ENCODE measurements at regions not wholly inside any gene's neighbourhood (a gene's known extent, or its start where the extent isn't known, plus 50 kb on each side); places are given as distances from the start of the nearest gene placed in this dataset.
A peak's percentile ranks its signal among the peaks of the same experiment; 100 is the strongest.
"Not testable (repeated sequence)": the region's sequence is repeated elsewhere in the genome, so short reads cannot be mapped to it uniquely, and the experiment has no call there.

- no peak for TF ChIP-seq CTCF (conservative IDR thresholded peaks at IDR 0.05; ENCODE audit: low read depth, low read length)
- H3K4me3 ChIP-seq (ENCODE audit: low read depth, low read length), result no peak overlapping the region
- DNase-seq (ENCODE audit: low read depth), result no peak
These were observed 76.4 kb upstream of the SLC4A7 start for GRCh38 chr3:27560484-27561056.

GRCh38 chr3:27559835-27560234, 75.7 kb upstream of the SLC4A7 start:
- H3K4me3 ChIP-seq (ENCODE audit: low read depth, low read length), result no peak overlapping the region
- DNase-seq (ENCODE audit: low read depth), result peak; percentile 53
- TF ChIP-seq CTCF (conservative IDR thresholded peaks at IDR 0.05; ENCODE audit: low read depth, low read length), result no peak

GRCh38 chr3:27559381-27559780, 75.2 kb upstream of the SLC4A7 start:
- no peak for DNase-seq (ENCODE audit: low read depth)
- no peak overlapping the region for H3K4me3 ChIP-seq (ENCODE audit: low read depth, low read length)
- no peak for TF ChIP-seq CTCF (conservative IDR thresholded peaks at IDR 0.05; ENCODE audit: low read depth, low read length)

GRCh38 chr3:27557411-27557810, 73.2 kb upstream of the SLC4A7 start:
- TF ChIP-seq CTCF (conservative IDR thresholded peaks at IDR 0.05; ENCODE audit: low read depth, low read length), result no peak
- no peak overlapping the region for H3K4me3 ChIP-seq (ENCODE audit: low read depth, low read length)

GRCh38 chr3:27556887-27557286, 72.7 kb upstream of the SLC4A7 start:
- no peak for TF ChIP-seq CTCF (conservative IDR thresholded peaks at IDR 0.05; ENCODE audit: low read depth, low read length)
- no peak overlapping the region for H3K4me3 ChIP-seq (ENCODE audit: low read depth, low read length)
- DNase-seq (ENCODE audit: low read depth), result peak; percentile 19

More at GRCh38 chr3:27557411-27557810, 73.2 kb upstream of the SLC4A7 start:
- DNase-seq (ENCODE audit: low read depth), result no peak

- TF ChIP-seq CTCF (conservative IDR thresholded peaks at IDR 0.05; ENCODE audit: low read depth, low read length), result no peak
- H3K4me3 ChIP-seq (ENCODE audit: low read depth, low read length), result no peak overlapping the region
- DNase-seq (ENCODE audit: low read depth), result no peak
These were observed 70.5 kb upstream of the SLC4A7 start for GRCh38 chr3:27554706-27555105.

- DNase-seq (ENCODE audit: low read depth), result peak; percentile 41
- no peak overlapping the region for H3K4me3 ChIP-seq (ENCODE audit: low read depth, low read length)
- no peak for TF ChIP-seq CTCF (conservative IDR thresholded peaks at IDR 0.05; ENCODE audit: low read depth, low read length)
These were observed 69.8 kb upstream of the SLC4A7 start for GRCh38 chr3:27553886-27554540.

GRCh38 chr3:27552708-27553107, 68.5 kb upstream of the SLC4A7 start:
- H3K4me3 ChIP-seq (ENCODE audit: low read depth, low read length), result not testable (repeated sequence)
- peak; percentile 66 for DNase-seq (ENCODE audit: low read depth)

GRCh38 chr3:27551413-27551812, 67.2 kb upstream of the SLC4A7 start:
- H3K4me3 ChIP-seq (ENCODE audit: low read depth, low read length); DNase-seq (ENCODE audit: low read depth): not testable (repeated sequence)
